ENCODE measurements at regions not wholly inside any gene's neighbourhood (a gene's known extent, or its start where the extent isn't known, plus 50 kb on each side); places are given as distances from the start of the nearest gene placed in this dataset.

DNA sequence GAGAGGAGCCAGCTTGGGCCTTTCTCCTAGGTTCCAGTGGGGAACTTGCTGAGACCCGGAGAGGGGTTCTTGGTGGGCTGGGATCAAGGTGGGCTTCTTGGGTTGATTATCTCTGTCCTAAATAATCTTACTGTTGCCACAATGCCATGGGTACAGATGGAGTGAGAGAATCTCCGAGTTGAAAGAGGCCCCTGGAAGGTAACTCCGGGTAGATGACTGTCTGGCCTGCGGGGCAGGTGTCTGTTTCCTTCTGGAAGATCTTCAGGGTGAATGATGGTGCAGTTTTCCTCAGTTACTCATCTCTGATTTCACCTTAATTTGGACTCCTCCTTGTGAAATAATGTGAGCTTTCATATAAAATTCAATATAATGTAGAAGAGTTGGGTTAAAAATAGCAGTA, 159.4 kb downstream of the ACTR3 start:
- Histone ChIP-seq H3K9me3 (ENCODE audit: control insufficient read depth, insufficient read depth, low read length) (no peaks in the 10 kb centered on the region), H3K4me3 (ENCODE audit: low read depth, low read length) (no peak overlapping the region), H3K27ac (ENCODE audit: low read depth, low read length) (no peak overlapping the region), H3K27me3 (ENCODE audit: control insufficient read depth, insufficient read depth, low read length) (peaks cover 1% of the 10 kb centered on the region)
- ChIA-PET CTCF (no interaction called here), POLR2A (no interaction called here)
- DNase-seq (ENCODE audit: low read depth, low spot score), result no peak
- TF ChIP-seq, protein P1, sequence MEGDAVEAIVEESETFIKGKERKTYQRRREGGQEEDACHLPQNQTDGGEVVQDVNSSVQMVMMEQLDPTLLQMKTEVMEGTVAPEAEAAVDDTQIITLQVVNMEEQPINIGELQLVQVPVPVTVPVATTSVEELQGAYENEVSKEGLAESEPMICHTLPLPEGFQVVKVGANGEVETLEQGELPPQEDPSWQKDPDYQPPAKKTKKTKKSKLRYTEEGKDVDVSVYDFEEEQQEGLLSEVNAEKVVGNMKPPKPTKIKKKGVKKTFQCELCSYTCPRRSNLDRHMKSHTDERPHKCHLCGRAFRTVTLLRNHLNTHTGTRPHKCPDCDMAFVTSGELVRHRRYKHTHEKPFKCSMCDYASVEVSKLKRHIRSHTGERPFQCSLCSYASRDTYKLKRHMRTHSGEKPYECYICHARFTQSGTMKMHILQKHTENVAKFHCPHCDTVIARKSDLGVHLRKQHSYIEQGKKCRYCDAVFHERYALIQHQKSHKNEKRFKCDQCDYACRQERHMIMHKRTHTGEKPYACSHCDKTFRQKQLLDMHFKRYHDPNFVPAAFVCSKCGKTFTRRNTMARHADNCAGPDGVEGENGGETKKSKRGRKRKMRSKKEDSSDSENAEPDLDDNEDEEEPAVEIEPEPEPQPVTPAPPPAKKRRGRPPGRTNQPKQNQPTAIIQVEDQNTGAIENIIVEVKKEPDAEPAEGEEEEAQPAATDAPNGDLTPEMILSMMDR (IDR thresholded peaks at IDR 0.05; ENCODE audit: low read depth, low read length), result no peak

DNA sequence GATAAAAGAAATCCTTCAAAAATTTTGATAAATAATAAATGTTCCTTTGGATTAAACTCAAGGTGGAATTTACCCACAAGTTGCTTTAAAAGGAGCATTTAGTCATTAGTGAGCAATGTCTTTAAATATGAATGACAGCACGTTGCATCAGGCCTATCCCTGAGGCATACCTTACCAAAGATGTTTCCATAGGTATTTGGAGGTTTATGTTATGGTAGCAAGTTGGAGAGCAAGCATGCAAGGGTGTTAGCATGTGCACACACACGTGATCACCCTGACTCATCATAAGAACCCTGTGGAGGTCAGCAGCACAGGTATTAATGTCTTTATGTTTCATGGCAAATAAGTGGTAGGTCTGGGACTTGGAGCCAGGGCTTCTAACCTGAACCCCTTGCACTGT, 159.9 kb downstream of the ACTR3 start:
- CTCF ChIA-PET, result no interaction called here
- no peak overlapping the region for H3K4me3 ChIP-seq (ENCODE audit: low read depth, low read length)

DNA sequence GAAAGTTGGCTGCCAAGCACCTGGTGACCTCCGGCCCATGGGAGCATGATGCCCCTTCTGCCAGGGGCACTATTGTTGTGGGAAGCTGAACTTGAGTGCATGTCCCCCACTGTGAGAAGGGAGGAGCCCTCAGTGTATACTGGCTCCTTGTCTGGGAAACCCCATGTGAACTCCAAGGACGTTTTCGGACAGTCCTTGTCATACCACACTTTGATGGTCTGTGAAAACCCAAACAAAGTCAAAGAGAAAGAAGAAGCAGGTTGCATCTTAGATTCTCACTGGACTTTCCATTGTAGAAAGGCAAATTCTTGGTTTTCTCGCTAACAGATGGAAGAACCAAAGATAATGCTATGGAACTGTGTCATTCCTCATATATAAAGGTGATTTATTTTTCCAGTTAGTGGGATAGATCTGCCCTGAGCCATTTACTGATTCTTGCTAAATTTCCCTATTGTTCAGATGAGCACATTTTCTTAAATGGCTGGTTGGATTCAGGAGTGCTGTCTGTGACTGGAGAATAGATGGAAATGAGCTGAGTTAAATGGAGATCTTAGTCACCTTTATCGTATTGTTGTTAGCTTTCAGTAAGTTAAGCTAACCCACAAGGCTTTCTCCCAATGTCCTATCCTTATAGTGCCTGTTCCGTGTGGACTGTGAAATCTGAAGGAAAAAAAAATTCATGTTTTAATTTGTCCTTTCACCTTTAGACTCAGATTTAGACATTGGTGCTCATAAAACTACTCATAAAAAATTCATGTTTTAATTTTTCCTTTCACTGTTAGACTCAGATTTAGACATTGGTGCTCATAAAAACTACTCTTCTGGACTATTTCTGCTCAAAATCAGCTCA, 166.6 kb downstream of the ACTR3 start:
- ChIA-PET POLR2A (no interaction called here), CTCF (no interaction called here)
- no peak overlapping the region for H3K4me3 ChIP-seq (ENCODE audit: low read depth, low read length)
- H3K9me3 ChIP-seq (ENCODE audit: control insufficient read depth, insufficient read depth, low read length), result no peaks in the 10 kb centered on the region
- TF ChIP-seq, protein P1 (IDR thresholded peaks at IDR 0.05; ENCODE audit: low read depth, low read length), result no peak
- H3K27ac ChIP-seq (ENCODE audit: low read depth, low read length), result no peak overlapping the region
- peaks cover 3% of the 10 kb centered on the region for H3K27me3 ChIP-seq (ENCODE audit: control insufficient read depth, insufficient read depth, low read length)
- DNase-seq (ENCODE audit: low read depth, low spot score), result no peak

More for the DNA sequence above, 159.9 kb downstream of the ACTR3 start:
- peaks cover 3% of the 10 kb centered on the region for H3K27me3 ChIP-seq (ENCODE audit: control insufficient read depth, insufficient read depth, low read length)
- POLR2A ChIA-PET, result no interaction called here
- no peak overlapping the region for H3K27ac ChIP-seq (ENCODE audit: low read depth, low read length)
- DNase-seq (ENCODE audit: low read depth, low spot score), result no peak
- TF ChIP-seq, protein P1 (IDR thresholded peaks at IDR 0.05; ENCODE audit: low read depth, low read length), result no peak
- no peaks in the 10 kb centered on the region for H3K9me3 ChIP-seq (ENCODE audit: control insufficient read depth, insufficient read depth, low read length)

DNA sequence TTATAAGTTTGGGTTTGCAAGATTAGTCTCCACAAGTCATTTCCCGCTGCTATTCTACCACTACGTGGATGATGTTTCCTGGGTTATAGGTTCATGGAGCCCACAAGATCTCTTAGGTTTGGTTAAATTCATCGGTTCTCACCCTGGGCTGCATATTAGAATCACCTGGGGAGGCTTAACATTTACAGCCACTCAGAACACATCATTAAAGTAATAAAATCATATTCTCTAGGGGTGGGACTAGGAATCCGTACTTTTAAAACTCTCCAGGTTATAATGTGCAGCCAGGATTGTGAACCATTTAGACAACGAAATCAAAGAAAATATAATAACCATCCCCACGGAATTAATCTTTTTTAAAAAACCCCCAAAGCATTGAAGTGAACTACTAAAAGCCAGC, 167.7 kb downstream of the ACTR3 start:
- POLR2A ChIA-PET, result no interaction called here
- no peak for DNase-seq (ENCODE audit: low read depth, low spot score)
- TF ChIP-seq, protein P1 (IDR thresholded peaks at IDR 0.05; ENCODE audit: low read depth, low read length), result no peak
- Histone ChIP-seq H3K9me3 (ENCODE audit: control insufficient read depth, insufficient read depth, low read length) (no peaks in the 10 kb centered on the region), H3K4me3 (ENCODE audit: low read depth, low read length) (no peak overlapping the region), H3K27me3 (ENCODE audit: control insufficient read depth, insufficient read depth, low read length) (peaks cover 3% of the 10 kb centered on the region), H3K27ac (ENCODE audit: low read depth, low read length) (no peak overlapping the region)
- CTCF ChIA-PET, result no interaction called here

DNA sequence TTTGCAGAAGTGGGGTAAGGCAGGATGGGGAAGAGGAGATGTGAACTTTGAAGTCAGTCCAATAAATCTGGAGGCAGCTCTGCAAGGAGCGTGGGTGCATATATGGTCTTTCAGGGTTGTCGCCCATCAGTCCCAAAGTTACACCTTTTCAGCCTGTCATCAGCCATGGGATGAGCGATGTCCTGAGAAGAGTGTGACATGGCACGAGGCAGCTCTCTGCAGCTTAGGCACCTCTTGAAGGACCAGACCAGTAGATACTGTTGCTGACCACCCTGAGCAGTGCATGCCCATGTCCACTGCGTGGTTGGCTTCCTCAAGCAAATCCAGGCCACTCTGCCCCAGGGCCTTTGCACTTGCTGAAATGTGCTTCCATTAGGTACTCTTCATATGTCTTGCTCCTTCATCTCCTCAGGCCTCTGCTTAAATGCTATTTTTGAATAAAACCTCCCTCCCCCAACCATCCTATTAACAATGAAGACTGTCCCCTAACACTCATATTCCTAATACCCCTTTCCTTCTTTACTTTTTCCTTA, 171.7 kb downstream of the ACTR3 start:
- no peaks in the 10 kb centered on the region for H3K9me3 ChIP-seq (ENCODE audit: control insufficient read depth, insufficient read depth, low read length)
- H3K27me3 ChIP-seq (ENCODE audit: control insufficient read depth, insufficient read depth, low read length), result no peaks in the 10 kb centered on the region
- no peak overlapping the region for H3K27ac ChIP-seq (ENCODE audit: low read depth, low read length)
- CTCF ChIA-PET, result no interaction called here
- POLR2A ChIA-PET, result no interaction called here
- TF ChIP-seq, protein P1 (IDR thresholded peaks at IDR 0.05; ENCODE audit: low read depth, low read length), result no peak
- H3K4me3 ChIP-seq (ENCODE audit: low read depth, low read length), result no peak overlapping the region
- DNase-seq (ENCODE audit: low read depth, low spot score), result no peak
